Lung (tissue), 11 donors: ENCODE measurements at regions not wholly inside any gene's neighbourhood (a gene's known extent, or its start where the extent isn't known, plus 50 kb on each side); places are given as distances from the start of the nearest gene placed in this dataset.
A peak's percentile ranks its signal among the peaks of the same experiment; 100 is the strongest.

ENCODE experiments used
- ATAC-seq: fragments of 200-7000 bp; cut with Tn5 transposase; one replicate; pipeline ENCODE4 v1.9.1; 2020; ENCODE audit warnings: moderate number of reproducible peaks; ENCODE audit not compliant: insufficient read depth, low FRiP score
- DNase-seq, 3 donors: peaks; one replicate each; pipeline ENCODE4 v3.0.0-alpha.2; 2013 to 2017
- H3K27ac ChIP-seq, 2 donors: one replicate each; pipeline ENCODE4 v1.5.1; 2013; ENCODE audit warnings: mild to moderate bottlenecking in 2 of 2, moderate library complexity in 2 of 2, control low read depth in 1 of 2, inconsistent platforms in 1 of 2, low read depth in 1 of 2, low read length in 1 of 2
- H3K27me3 ChIP-seq, 3 donors: one replicate each; pipeline ENCODE4 v1.5.1; 2013; ENCODE audit warnings: low read length in 2 of 3; ENCODE audit not compliant: control insufficient read depth in 3 of 3, insufficient read depth in 3 of 3
- H3K36me3 ChIP-seq, 4 donors: one replicate each; pipeline ENCODE4 v1.5.1; 2013; ENCODE audit warnings: low read length in 4 of 4, mild to moderate bottlenecking in 1 of 4, moderate library complexity in 1 of 4; ENCODE audit not compliant: control insufficient read depth in 4 of 4, insufficient read depth in 4 of 4
- H3K4me1 ChIP-seq, 5 donors: one replicate each; pipeline ENCODE4 v1.5.1; 2013; ENCODE audit warnings: low read length in 5 of 5, mild to moderate bottlenecking in 2 of 5, moderate library complexity in 1 of 5; ENCODE audit not compliant: control insufficient read depth in 5 of 5, insufficient read depth in 5 of 5
- H3K4me3 ChIP-seq: one replicate; pipeline ENCODE4 v1.5.1; 2013; ENCODE audit warnings: mild to moderate bottlenecking, control low read depth, moderate library complexity
- H3K9ac ChIP-seq, 2 donors: one replicate each; pipeline ENCODE4 v1.5.1; 2013; ENCODE audit warnings: low read length in 2 of 2, control low read depth in 1 of 2; ENCODE audit not compliant: insufficient read depth in 1 of 2
- H3K9me3 ChIP-seq, 4 donors: one replicate each; pipeline ENCODE4 v1.5.1; 2013; ENCODE audit warnings: low read length in 3 of 4, mild to moderate bottlenecking in 1 of 4, moderate library complexity in 1 of 4; ENCODE audit not compliant: control insufficient read depth in 4 of 4, insufficient read depth in 3 of 4
- CTCF ChIP-seq: IDR thresholded peaks from 2 replicates; pipeline ENCODE4 v1.5.1; 2012; ENCODE audit warnings: mild to moderate bottlenecking; ENCODE audit errors: control extremely low read depth, extremely low read depth
- WGBS, 2 donors: extraction: QIAGEN DNeasy Blood & Tissue Kit; methylation state at CpG; one replicate each; pipeline ENCODE4 v1.1.7; 2013; 5-methylcytosine and 5-hydroxymethylcytosine counted together
- donor health status: control.
- donor health status: control.
- donor health status: Bipolar disorder and iron deficiency.
- donor health status: healthy.
- donor health status: DM: yes; HTN: yes; CAD: no.

GRCh38 chr20:29296256-29297230 is 1960.9 kb upstream of the DEFB115 start:
- no peaks in the 10 kb centered on the region for H3K27me3 ChIP-seq
- DNase-seq = no peak
- H3K9me3 ChIP-seq = peaks cover 0 to 40% (median 4%) of the 10 kb centered on the region in 4 donors
- H3K36me3 ChIP-seq = no peaks in the 10 kb centered on the region
- no peak overlapping the region for H3K4me3 ChIP-seq
- WGBS, 2 donors = 86 to 87% methylated on average over 39 to 58 of the region's 58 CpGs
- no peaks in the 10 kb centered on the region for H3K4me1 ChIP-seq
- no peak for TF ChIP-seq CTCF
- ATAC-seq = no peak
- H3K9ac ChIP-seq = no peak overlapping the region
- H3K27ac ChIP-seq = no peak overlapping the region

- TF ChIP-seq CTCF = no peak
- no peak overlapping the region for H3K27ac ChIP-seq
- peaks cover 0 to 45% (median 4%) of the 10 kb centered on the region in 4 donors for H3K9me3 ChIP-seq
- no peak overlapping the region for H3K9ac ChIP-seq
- H3K4me1 ChIP-seq = no peaks in the 10 kb centered on the region
- no peak overlapping the region for H3K4me3 ChIP-seq
- DNase-seq (no peak), ATAC-seq (peak; percentile 4)
- WGBS, 2 donors = 79 to 83% methylated on average over 65 to 70 of the region's 70 CpGs
- no peaks in the 10 kb centered on the region for H3K27me3 ChIP-seq
- no peaks in the 10 kb centered on the region for H3K36me3 ChIP-seq
These were observed 1959.8 kb upstream of the DEFB115 start for GRCh38 chr20:29297411-29298270.

- no peak for TF ChIP-seq CTCF
- H3K4me3 ChIP-seq = no peak overlapping the region
- no peaks in the 10 kb centered on the region for H3K4me1 ChIP-seq
- no peak for DNase-seq
- no peak overlapping the region for H3K27ac ChIP-seq
- H3K9me3 ChIP-seq = peaks cover 0 to 50% (median 5%) of the 10 kb centered on the region in 4 donors
- H3K27me3 ChIP-seq = no peaks in the 10 kb centered on the region
- WGBS, 2 donors = 78 to 85% methylated on average over 12 of the region's 12 CpGs
- ATAC-seq = no peak
- H3K9ac ChIP-seq = no peak overlapping the region
- no peaks in the 10 kb centered on the region for H3K36me3 ChIP-seq
These were observed 1959.2 kb upstream of the DEFB115 start for GRCh38 chr20:29298271-29298590.
